ENCODE measurements at regions not wholly inside any gene's neighbourhood (a gene's known extent, or its start where the extent isn't known, plus 50 kb on each side); places are given as distances from the start of the nearest gene placed in this dataset.
A peak's percentile ranks its signal among the peaks of the same experiment; 100 is the strongest.

GRCh38 chr11:109926941-109927340, 166.3 kb upstream of the ZC3H12C start:
- WGBS, 3 donors: 49 to 50% (median 50%) methylated on average over 3 of the region's 3 CpGs
- Histone ChIP-seq H3K27ac (no peak overlapping the region), H3K36me3 (ENCODE audit: insufficient read depth in 1 of 2, low read depth in 1 of 2) (no peaks in the 10 kb centered on the region), H3K9me3 (no peaks in the 10 kb centered on the region), H3K27me3 (ENCODE audit: insufficient read depth in 3 of 3, low read length in 2 of 3) (no peaks in the 10 kb centered on the region), H3K4me1 (no peaks in the 10 kb centered on the region), H3K4me3 (no peak overlapping the region)
- no peak for TF ChIP-seq CTCF (IDR thresholded peaks at IDR 0.05)
- no peak for ATAC-seq
- no peak for DNase-seq
- intact Hi-C loops (cut with DNase I): no loop called here

- intact Hi-C loops (cut with DNase I): no loop called here
- 52 to 61% (median 56%) methylated on average over 3 of the region's 3 CpGs for WGBS, 3 donors
These were observed 163.9 kb upstream of the ZC3H12C start for GRCh38 chr11:109929308-109929707.

GRCh38 chr11:109933126-109933525, 160.1 kb upstream of the ZC3H12C start:
- intact Hi-C loops (cut with DNase I): loop anchor here in 1 of 2 donors (10.0 kb wide), 1 partner anchor 1238 kb away; no protein-coding TSS in a partner anchor
- Histone ChIP-seq H3K27me3 (ENCODE audit: insufficient read depth in 3 of 3, low read length in 2 of 3) (no peaks in the 10 kb centered on the region), H3K9me3 (no peaks in the 10 kb centered on the region), H3K4me3 (no peak overlapping the region), H3K27ac (no peak overlapping the region), H3K4me1 (no peaks in the 10 kb centered on the region), H3K36me3 (ENCODE audit: insufficient read depth in 1 of 2, low read depth in 1 of 2) (no peaks in the 10 kb centered on the region)
- TF ChIP-seq CTCF (IDR thresholded peaks at IDR 0.05): no peak
- no peak for ATAC-seq
- 93 to 94% (median 93%) methylated on average over 4 of the region's 4 CpGs for WGBS, 3 donors
- no peak for DNase-seq

More at GRCh38 chr11:109929308-109929707, 163.9 kb upstream of the ZC3H12C start:
- no peak overlapping the region for H3K4me3 ChIP-seq
- H3K36me3 ChIP-seq (ENCODE audit: insufficient read depth in 1 of 2, low read depth in 1 of 2): no peaks in the 10 kb centered on the region
- TF ChIP-seq CTCF (IDR thresholded peaks at IDR 0.05): no peak
- no peaks in the 10 kb centered on the region for H3K27me3 ChIP-seq (ENCODE audit: insufficient read depth in 3 of 3, low read length in 2 of 3)
- ATAC-seq (peak; percentile 62 to 89 (median 86)), DNase-seq (no peak)
- H3K9me3 ChIP-seq: no peaks in the 10 kb centered on the region
- H3K27ac ChIP-seq: no peak overlapping the region
- no peaks in the 10 kb centered on the region for H3K4me1 ChIP-seq

- Histone ChIP-seq H3K27ac (no peak overlapping the region), H3K36me3 (ENCODE audit: insufficient read depth in 1 of 2, low read depth in 1 of 2) (no peaks in the 10 kb centered on the region), H3K27me3 (ENCODE audit: insufficient read depth in 3 of 3, low read length in 2 of 3) (no peaks in the 10 kb centered on the region), H3K4me3 (no peak overlapping the region), H3K9me3 (no peaks in the 10 kb centered on the region), H3K4me1 (peaks cover 2% of the 10 kb centered on the region)
- no peak for TF ChIP-seq CTCF (IDR thresholded peaks at IDR 0.05)
- ATAC-seq (no peak), DNase-seq (no peak)
- intact Hi-C loops (cut with DNase I): loop anchor here in 1 of 2 donors (10.0 kb wide), 1 partner anchor 1239 kb away; no protein-coding TSS in a partner anchor
- WGBS, 3 donors: 79 to 91% (median 91%) methylated on average over 2 of the region's 2 CpGs
These were observed 159.0 kb upstream of the ZC3H12C start for GRCh38 chr11:109934151-109934550.

- DNase-seq (no peak), ATAC-seq (no peak)
- H3K4me3 ChIP-seq: no peak overlapping the region
- intact Hi-C loops (cut with DNase I): loop anchor here in 1 of 2 donors (10.0 kb wide), 1 partner anchor 1242 kb away; no protein-coding TSS in a partner anchor
- H3K9me3 ChIP-seq: no peaks in the 10 kb centered on the region
- H3K27me3 ChIP-seq (ENCODE audit: insufficient read depth in 3 of 3, low read length in 2 of 3): no peaks in the 10 kb centered on the region
- H3K27ac ChIP-seq: no peak overlapping the region
- WGBS, 3 donors: 62 to 71% (median 63%) methylated on average over 2 of the region's 2 CpGs
- H3K4me1 ChIP-seq: peaks cover 6% of the 10 kb centered on the region
- H3K36me3 ChIP-seq (ENCODE audit: insufficient read depth in 1 of 2, low read depth in 1 of 2): no peaks in the 10 kb centered on the region
- no peak for TF ChIP-seq CTCF (IDR thresholded peaks at IDR 0.05)
These were observed 156.5 kb upstream of the ZC3H12C start for GRCh38 chr11:109936661-109937180.

Measured in psoas muscle (tissue), 7 donors.